ACHN (cell line): ENCODE measurements at regions not wholly inside any gene's neighbourhood (a gene's known extent, or its start where the extent isn't known, plus 50 kb on each side); places are given as distances from the start of the nearest gene placed in this dataset.
"Not testable (repeated sequence)": the region's sequence is repeated elsewhere in the genome, so short reads cannot be mapped to it uniquely, and the experiment has no call there.

Experiments used
- DNase-seq: peaks from one replicate; pipeline ENCODE4 v3.0.0-alpha.2; 2015
- in situ Hi-C: cut with HindIII; loops from 2 replicates; pipeline ENCODE4 v1.10.0; 2017; ENCODE audit warnings: low sequenced_read_pairs, low pct_ligation_motif_present, low pct_unique_long_range_greater_than_20kb

- in situ Hi-C loops = no loop called here
- DNase-seq = no peak
Measured at GRCh38 chr22:48491451-48491941, 1336.2 kb downstream of the BRD1 start.

GRCh38 chr22:48490500-48491411 lies 1336.9 kb downstream of the BRD1 start:
- in situ Hi-C loops = no loop called here
- DNase-seq = no peak

GRCh38 chr22:48489551-48490499 lies 1337.8 kb downstream of the BRD1 start:
- DNase-seq = no peak
- in situ Hi-C loops = no loop called here

- no peak for DNase-seq
- in situ Hi-C loops = no loop called here
Measured at GRCh38 chr22:48488611-48489511, 1338.8 kb downstream of the BRD1 start.

- in situ Hi-C loops = no loop called here
- no peak for DNase-seq
Measured at GRCh38 chr22:48488149-48488551, 1339.5 kb downstream of the BRD1 start.

GRCh38 chr22:48486558-48486957 lies 1341.1 kb downstream of the BRD1 start:
- DNase-seq = no peak
- in situ Hi-C loops = no loop called here

- no peak for DNase-seq
- in situ Hi-C loops = no loop called here
Measured at GRCh38 chr22:48486134-48486532, 1341.5 kb downstream of the BRD1 start.

- in situ Hi-C loops = no loop called here
- no peak for DNase-seq
Measured at GRCh38 chr22:48485149-48486133, 1342.2 kb downstream of the BRD1 start.

GRCh38 chr22:48483764-48484528 lies 1343.7 kb downstream of the BRD1 start:
- DNase-seq = no peak

GRCh38 chr22:48482771-48483170 lies 1344.9 kb downstream of the BRD1 start:
- no peak for DNase-seq
- in situ Hi-C loops = no loop called here

More at GRCh38 chr22:48483764-48484528, 1343.7 kb downstream of the BRD1 start:
- in situ Hi-C loops = no loop called here

GRCh38 chr22:48482198-48482597 lies 1345.5 kb downstream of the BRD1 start:
- in situ Hi-C loops, DNase-seq: not testable (repeated sequence)

GRCh38 chr22:48481748-48482147 lies 1345.9 kb downstream of the BRD1 start:
- in situ Hi-C loops = no loop called here
- DNase-seq = no peak

GRCh38 chr22:48478529-48479265 lies 1349.0 kb downstream of the BRD1 start:
- DNase-seq = no peak
- in situ Hi-C loops = no loop called here

GRCh38 chr22:48478124-48478523 lies 1349.5 kb downstream of the BRD1 start:
- DNase-seq = no peak
- in situ Hi-C loops = no loop called here

- DNase-seq = no peak
- in situ Hi-C loops = no loop called here
Measured at GRCh38 chr22:48477031-48477721, 1350.5 kb downstream of the BRD1 start.
